ENCODE measurements at regions not wholly inside any gene's neighbourhood (a gene's known extent, or its start where the extent isn't known, plus 50 kb on each side); places are given as distances from the start of the nearest gene placed in this dataset.

DNA sequence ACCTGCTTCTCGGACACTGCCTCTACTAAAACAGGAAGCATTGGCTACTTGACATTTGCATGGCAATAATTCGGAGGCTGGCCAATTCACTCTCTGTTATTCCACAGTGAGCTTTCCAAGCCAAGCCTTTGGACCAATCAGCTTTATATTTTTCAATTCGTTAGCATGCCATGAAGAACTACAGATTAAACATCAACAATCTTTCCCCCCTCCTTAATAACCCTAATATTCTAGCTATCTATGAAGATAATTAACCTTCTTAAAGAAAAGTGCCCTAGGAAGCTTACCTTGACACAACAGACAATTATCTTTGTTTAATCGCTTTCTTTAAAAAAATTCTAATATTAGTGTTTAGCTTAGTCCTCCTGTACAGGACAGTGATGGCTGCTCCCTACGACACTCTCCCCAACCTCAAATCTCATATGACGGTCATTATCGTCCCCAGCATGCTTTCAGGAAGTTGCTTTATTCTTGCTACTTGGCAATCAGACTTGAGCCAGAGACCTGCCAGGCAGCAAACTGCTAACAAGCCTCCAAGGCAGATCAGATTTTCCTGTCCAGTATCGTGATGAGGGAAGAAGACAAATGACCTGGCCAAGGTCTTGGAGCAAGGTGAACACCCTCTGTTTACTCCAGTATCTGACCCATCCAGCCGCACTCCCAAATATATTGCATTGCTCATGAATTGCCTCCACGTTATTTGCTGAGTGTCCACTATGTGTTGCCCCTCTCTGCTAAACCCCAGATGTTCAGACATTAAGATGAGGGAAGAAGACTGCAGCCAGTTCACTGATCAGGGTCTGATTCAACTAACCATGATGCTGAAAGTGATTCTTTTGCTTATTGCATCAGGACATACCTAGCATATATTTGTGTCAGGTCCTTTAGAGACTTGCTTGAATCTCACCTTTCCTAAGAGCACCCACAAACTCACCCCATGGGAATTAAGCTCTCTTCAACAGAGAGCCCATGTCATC is 68.1 kb upstream of the LPP start:
- no peak for DNase-seq

DNA sequence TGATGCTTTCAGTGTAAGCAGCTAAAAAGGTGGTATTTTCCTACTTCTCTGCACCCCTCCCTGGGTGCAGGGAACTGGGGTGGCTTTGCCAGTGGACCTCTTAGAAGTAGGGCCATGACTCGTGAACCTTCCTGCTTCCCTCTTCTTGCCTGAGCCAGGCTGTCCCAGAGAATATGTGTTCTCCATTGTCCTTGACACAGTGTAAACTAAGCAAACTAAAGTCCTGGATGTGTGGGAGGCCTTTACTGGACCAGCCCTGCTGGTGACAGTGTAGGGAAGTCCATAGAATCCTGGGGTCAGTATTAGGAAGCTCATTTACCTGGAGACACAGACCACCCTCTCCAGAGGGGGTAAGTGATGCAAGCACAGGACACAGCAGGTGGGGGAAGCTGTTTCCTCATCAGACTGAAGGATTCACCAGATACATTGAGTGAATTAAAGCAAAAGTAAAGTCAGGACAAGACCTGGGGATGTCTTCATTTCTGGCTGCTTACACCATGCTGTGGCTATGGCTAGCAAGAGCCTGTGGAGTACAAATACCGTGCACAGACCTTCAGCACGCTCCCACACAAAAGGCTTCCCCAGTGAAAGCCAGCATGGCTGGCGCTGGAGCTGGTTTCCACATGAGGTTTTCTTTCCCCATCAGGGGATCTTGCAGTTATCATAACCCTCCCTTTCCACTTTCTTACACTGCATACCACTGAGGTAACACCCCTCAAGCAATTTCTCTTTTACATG is 64.8 kb upstream of the LPP start:
- TF ChIP-seq, protein P1, sequence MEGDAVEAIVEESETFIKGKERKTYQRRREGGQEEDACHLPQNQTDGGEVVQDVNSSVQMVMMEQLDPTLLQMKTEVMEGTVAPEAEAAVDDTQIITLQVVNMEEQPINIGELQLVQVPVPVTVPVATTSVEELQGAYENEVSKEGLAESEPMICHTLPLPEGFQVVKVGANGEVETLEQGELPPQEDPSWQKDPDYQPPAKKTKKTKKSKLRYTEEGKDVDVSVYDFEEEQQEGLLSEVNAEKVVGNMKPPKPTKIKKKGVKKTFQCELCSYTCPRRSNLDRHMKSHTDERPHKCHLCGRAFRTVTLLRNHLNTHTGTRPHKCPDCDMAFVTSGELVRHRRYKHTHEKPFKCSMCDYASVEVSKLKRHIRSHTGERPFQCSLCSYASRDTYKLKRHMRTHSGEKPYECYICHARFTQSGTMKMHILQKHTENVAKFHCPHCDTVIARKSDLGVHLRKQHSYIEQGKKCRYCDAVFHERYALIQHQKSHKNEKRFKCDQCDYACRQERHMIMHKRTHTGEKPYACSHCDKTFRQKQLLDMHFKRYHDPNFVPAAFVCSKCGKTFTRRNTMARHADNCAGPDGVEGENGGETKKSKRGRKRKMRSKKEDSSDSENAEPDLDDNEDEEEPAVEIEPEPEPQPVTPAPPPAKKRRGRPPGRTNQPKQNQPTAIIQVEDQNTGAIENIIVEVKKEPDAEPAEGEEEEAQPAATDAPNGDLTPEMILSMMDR (IDR thresholded peaks at IDR 0.05): no peak
- intact Hi-C loops (cut with DNase I): no loop called here

More for the DNA sequence above, 68.1 kb upstream of the LPP start:
- no peaks in the 10 kb centered on the region for H3K27me3 ChIP-seq
- TF ChIP-seq, protein P1 (IDR thresholded peaks at IDR 0.05): no peak
- no peak overlapping the region for H3K9ac ChIP-seq (ENCODE audit: low read depth in 2 of 2, low read length in 2 of 2)
- no peaks in the 10 kb centered on the region for H3K36me3 ChIP-seq
- no peaks in the 10 kb centered on the region for H3K9me3 ChIP-seq
- H3K4me3 ChIP-seq: no peak overlapping the region
- intact Hi-C loops (cut with DNase I): no loop called here
- no peaks in the 10 kb centered on the region for H3K4me1 ChIP-seq
- H3K27ac ChIP-seq: no peak overlapping the region

DNA sequence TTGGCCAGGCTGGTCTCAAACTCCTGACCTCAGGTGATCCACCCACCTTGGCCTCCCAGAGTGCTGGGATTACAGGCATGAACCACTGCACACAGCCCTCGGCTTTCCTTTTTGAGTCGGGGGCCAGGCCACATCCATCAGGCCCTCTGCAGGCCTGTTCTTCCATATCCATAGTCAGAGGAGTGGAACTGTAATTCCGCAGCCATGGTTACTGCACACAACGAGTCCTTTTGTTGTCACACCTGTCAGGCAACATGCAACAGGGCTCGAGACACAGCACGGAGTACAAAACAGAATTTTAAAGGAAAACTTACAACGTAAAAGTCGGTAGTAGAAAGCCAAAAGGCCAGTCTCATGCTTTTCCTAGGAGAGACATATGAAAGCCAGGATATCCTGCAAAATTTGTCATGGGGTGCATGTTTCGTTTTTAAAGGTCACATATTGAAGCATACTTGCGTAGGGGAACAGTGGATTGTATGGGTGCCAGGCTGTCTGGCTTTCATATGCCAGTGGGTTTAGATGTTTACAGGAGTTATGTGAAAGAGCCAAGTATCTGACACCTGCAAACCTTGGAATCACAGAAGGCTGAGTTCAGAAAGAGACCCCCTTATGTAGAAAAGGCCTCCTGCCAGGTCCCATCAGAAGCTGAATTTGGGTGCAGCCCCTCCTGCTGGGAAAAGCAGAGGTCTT is 63.2 kb upstream of the LPP start:
- H3K9me3 ChIP-seq: no peaks in the 10 kb centered on the region
- H3K4me3 ChIP-seq: no peak overlapping the region
- intact Hi-C loops (cut with DNase I): no loop called here
- no peaks in the 10 kb centered on the region for H3K27me3 ChIP-seq
- DNase-seq: no peak
- TF ChIP-seq, protein P1 (IDR thresholded peaks at IDR 0.05): no peak
- no peak overlapping the region for H3K27ac ChIP-seq
- no peak overlapping the region for H3K9ac ChIP-seq (ENCODE audit: low read depth in 2 of 2, low read length in 2 of 2)
- H3K4me1 ChIP-seq: no peaks in the 10 kb centered on the region
- H3K36me3 ChIP-seq: no peaks in the 10 kb centered on the region

More for the DNA sequence above, 64.8 kb upstream of the LPP start:
- Histone ChIP-seq H3K27me3 (no peaks in the 10 kb centered on the region), H3K4me1 (no peaks in the 10 kb centered on the region), H3K36me3 (no peaks in the 10 kb centered on the region), H3K4me3 (no peak overlapping the region), H3K9ac (ENCODE audit: low read depth in 2 of 2, low read length in 2 of 2) (no peak overlapping the region), H3K27ac (no peak overlapping the region), H3K9me3 (no peaks in the 10 kb centered on the region)
- no peak for DNase-seq

DNA sequence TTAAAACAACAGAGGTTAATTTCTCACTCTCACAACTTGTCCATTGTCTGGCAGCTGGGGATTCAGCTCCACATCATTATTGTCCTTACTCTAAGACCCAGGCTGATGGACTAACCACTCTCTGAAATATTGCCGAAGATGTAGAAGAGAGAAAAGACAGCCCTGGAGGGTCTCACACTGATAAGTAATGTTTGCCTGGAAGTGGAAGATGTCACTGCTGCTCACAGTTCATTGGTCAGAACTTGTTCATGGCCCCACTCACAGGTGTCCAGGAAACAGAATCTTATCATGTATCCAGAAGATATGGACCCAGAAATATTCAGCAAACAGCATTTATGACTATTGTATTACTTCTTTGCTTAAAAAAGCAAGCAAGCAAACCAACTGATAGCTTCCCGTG is 62.2 kb upstream of the LPP start:
- DNase-seq: no peak
- H3K36me3 ChIP-seq: no peaks in the 10 kb centered on the region
- TF ChIP-seq, protein P1 (IDR thresholded peaks at IDR 0.05): no peak
- H3K4me3 ChIP-seq: no peak overlapping the region
- no peak overlapping the region for H3K27ac ChIP-seq
- H3K9me3 ChIP-seq: no peaks in the 10 kb centered on the region
- H3K4me1 ChIP-seq: no peaks in the 10 kb centered on the region
- no peaks in the 10 kb centered on the region for H3K27me3 ChIP-seq
- H3K9ac ChIP-seq (ENCODE audit: low read depth in 2 of 2, low read length in 2 of 2): no peak overlapping the region
- intact Hi-C loops (cut with DNase I): no loop called here

DNA sequence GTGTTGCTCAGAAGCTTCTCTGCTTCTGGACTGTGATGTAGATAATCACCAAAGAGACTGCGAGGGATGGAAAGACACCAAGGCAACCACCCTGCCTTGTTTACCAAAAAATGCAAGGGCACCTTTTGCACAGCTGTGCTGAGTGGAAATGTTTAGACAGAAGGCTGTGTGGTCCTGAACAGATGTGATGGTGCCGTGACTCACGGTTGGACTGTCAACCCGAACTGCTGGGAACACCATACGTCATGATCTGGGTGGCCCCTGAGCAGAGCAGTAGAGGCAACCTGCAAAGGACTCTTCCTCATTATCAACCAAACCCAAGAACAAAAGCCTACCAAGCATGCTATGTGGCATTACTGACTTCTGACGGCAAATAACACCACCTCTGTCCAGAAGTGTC is 61.3 kb upstream of the LPP start:
- Histone ChIP-seq H3K9me3 (no peaks in the 10 kb centered on the region), H3K36me3 (no peaks in the 10 kb centered on the region), H3K9ac (ENCODE audit: low read depth in 2 of 2, low read length in 2 of 2) (no peak overlapping the region), H3K4me1 (no peaks in the 10 kb centered on the region), H3K4me3 (no peak overlapping the region), H3K27me3 (no peaks in the 10 kb centered on the region), H3K27ac (no peak overlapping the region)
- DNase-seq: no peak
- intact Hi-C loops (cut with DNase I): no loop called here
- TF ChIP-seq, protein P1 (IDR thresholded peaks at IDR 0.05): no peak

Measured in colonic mucosa (tissue), 4 donors.